ENCODE measurements at regions not wholly inside any gene's neighbourhood (a gene's known extent, or its start where the extent isn't known, plus 50 kb on each side); places are given as distances from the start of the nearest gene placed in this dataset.

DNA sequence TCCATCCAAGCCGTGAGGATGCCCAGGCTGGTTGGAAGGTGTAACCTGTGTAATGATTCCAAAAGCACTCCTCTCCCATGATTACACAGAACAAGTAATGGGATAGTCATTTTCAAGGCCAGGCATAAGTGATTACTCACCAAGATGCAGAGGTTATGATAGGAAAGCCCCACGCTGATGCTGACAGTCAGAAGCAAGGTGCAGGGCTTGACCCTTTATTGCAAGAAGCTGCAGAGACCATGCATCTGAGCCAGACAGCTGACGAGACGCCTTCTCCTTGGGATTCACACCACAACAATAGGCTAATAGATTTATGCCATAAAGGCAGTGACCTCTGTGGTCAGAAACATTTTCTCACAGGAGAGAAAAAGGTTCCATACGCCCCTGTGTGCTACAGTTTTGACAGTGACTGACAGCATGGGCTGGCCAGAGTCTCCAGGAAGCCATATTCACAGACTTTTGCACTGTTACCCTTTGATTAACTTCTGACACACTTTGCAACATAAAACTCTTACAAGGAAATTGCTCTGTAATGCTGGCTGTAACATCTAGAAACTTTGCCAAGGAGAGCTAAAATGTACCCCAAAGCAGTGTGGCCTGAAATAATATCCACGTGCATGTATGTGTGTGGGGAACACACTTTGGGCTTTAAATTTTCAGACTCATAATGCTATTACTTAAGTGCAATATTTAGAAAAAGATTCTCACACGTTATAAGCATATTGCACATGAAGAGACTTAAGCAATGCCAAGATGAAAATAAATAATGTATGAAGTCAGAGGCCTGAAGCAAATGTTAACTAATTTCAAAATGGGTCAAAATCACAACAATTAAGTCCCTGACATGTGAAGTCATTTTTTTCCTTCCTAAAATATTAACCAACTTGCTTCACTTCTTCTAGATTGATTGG, 1079.0 kb upstream of the TENM4 start:
- H3K4me3 ChIP-seq (ENCODE audit: low read depth, low read length, poor library complexity, severe bottlenecking): no peak overlapping the region
- no peaks in the 10 kb centered on the region for H3K27me3 ChIP-seq (ENCODE audit: insufficient read depth, low read length)
- no peak overlapping the region for H3K27ac ChIP-seq (ENCODE audit: low read depth, low read length, poor library complexity, severe bottlenecking)
- H2AFZ ChIP-seq (ENCODE audit: low read length): no peak overlapping the region
- no peak overlapping the region for H3K4me2 ChIP-seq (ENCODE audit: low read length)
- H3K79me2 ChIP-seq (ENCODE audit: insufficient read depth, low read length): no peaks in the 10 kb centered on the region
- TF ChIP-seq EZH2 (IDR thresholded peaks at IDR 0.05; ENCODE audit: borderline replicate concordance, low read length): no peak
- no peaks in the 10 kb centered on the region for H4K20me1 ChIP-seq (ENCODE audit: insufficient read depth, low read length)
- H3K9me3 ChIP-seq (ENCODE audit: low read length): no peaks in the 10 kb centered on the region
- H3K9me2 ChIP-seq (ENCODE audit: low read depth, low read length): no peaks in the 10 kb centered on the region
- no peak overlapping the region for H3K9ac ChIP-seq (ENCODE audit: low read length)
- H3F3A ChIP-seq (ENCODE audit: insufficient read depth, low read length): no peaks in the 10 kb centered on the region
- no peaks in the 10 kb centered on the region for H3K4me1 ChIP-seq (ENCODE audit: insufficient read depth, low read length, severe bottlenecking)
- no peaks in the 10 kb centered on the region for H3K36me3 ChIP-seq (ENCODE audit: insufficient read depth, low read length)

DNA sequence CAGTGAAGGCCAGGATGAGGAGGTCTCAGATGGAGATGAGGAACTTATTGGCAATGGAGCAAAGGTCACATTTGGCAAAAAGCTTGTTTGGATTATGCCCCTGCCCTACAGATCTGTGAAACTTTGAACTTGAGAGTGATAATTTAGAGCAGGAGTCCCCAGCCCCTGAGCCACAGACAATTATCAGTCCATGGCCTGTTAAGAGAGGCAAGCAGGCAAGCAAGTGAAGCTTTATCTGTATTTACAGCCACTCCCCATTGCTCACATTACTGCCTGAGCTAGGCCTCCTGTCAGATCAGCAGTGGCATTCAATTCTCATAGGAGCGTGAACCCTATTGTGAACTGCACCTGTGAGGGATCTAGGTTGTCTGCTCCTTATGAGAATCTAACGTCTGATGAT, 1076.9 kb upstream of the TENM4 start:
- no peaks in the 10 kb centered on the region for H3K79me2 ChIP-seq (ENCODE audit: insufficient read depth, low read length)
- H3K4me2 ChIP-seq (ENCODE audit: low read length): no peak overlapping the region
- no peaks in the 10 kb centered on the region for H3K36me3 ChIP-seq (ENCODE audit: insufficient read depth, low read length)
- no peak overlapping the region for H2AFZ ChIP-seq (ENCODE audit: low read length)
- no peak for TF ChIP-seq EZH2 (IDR thresholded peaks at IDR 0.05; ENCODE audit: borderline replicate concordance, low read length)
- TF ChIP-seq, protein P1, sequence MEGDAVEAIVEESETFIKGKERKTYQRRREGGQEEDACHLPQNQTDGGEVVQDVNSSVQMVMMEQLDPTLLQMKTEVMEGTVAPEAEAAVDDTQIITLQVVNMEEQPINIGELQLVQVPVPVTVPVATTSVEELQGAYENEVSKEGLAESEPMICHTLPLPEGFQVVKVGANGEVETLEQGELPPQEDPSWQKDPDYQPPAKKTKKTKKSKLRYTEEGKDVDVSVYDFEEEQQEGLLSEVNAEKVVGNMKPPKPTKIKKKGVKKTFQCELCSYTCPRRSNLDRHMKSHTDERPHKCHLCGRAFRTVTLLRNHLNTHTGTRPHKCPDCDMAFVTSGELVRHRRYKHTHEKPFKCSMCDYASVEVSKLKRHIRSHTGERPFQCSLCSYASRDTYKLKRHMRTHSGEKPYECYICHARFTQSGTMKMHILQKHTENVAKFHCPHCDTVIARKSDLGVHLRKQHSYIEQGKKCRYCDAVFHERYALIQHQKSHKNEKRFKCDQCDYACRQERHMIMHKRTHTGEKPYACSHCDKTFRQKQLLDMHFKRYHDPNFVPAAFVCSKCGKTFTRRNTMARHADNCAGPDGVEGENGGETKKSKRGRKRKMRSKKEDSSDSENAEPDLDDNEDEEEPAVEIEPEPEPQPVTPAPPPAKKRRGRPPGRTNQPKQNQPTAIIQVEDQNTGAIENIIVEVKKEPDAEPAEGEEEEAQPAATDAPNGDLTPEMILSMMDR (IDR thresholded peaks at IDR 0.05; ENCODE audit: low read length): no peak
- H3F3A ChIP-seq (ENCODE audit: insufficient read depth, low read length): no peaks in the 10 kb centered on the region
- no peak overlapping the region for H3K4me3 ChIP-seq (ENCODE audit: low read depth, low read length, poor library complexity, severe bottlenecking)
- no peak overlapping the region for H3K27ac ChIP-seq (ENCODE audit: low read depth, low read length, poor library complexity, severe bottlenecking)
- H3K4me1 ChIP-seq (ENCODE audit: insufficient read depth, low read length, severe bottlenecking): no peaks in the 10 kb centered on the region
- no peaks in the 10 kb centered on the region for H3K27me3 ChIP-seq (ENCODE audit: insufficient read depth, low read length)
- H4K20me1 ChIP-seq (ENCODE audit: insufficient read depth, low read length): no peaks in the 10 kb centered on the region
- H3K9ac ChIP-seq (ENCODE audit: low read length): no peak overlapping the region
- no peaks in the 10 kb centered on the region for H3K9me2 ChIP-seq (ENCODE audit: low read depth, low read length)
- no peaks in the 10 kb centered on the region for H3K9me3 ChIP-seq (ENCODE audit: low read length)

DNA sequence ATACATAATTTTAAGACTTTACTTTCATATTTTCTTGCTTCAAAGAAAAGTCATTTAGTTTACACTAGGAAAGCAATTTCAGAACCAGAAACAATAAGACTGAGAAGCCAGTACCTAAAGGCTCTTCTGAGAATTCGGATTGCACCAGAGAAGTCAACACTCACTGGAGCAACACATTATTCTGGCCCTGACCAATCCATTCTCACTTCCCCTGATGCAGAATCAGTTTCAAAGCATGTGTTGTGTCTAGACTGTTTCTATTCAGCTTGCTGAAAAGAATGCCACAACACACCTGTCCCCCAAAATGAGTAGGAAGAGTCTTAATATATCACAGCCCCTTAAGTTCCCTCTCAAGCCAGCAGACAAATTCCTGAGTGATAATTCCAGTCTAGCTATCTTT, 1074.3 kb upstream of the TENM4 start:
- no peaks in the 10 kb centered on the region for H3K9me2 ChIP-seq (ENCODE audit: low read depth, low read length)
- H4K20me1 ChIP-seq (ENCODE audit: insufficient read depth, low read length): no peaks in the 10 kb centered on the region
- H3K36me3 ChIP-seq (ENCODE audit: insufficient read depth, low read length): no peaks in the 10 kb centered on the region
- H3K27ac ChIP-seq (ENCODE audit: low read depth, low read length, poor library complexity, severe bottlenecking): no peak overlapping the region
- H3K27me3 ChIP-seq (ENCODE audit: insufficient read depth, low read length): no peaks in the 10 kb centered on the region
- no peaks in the 10 kb centered on the region for H3F3A ChIP-seq (ENCODE audit: insufficient read depth, low read length)
- no peak overlapping the region for H2AFZ ChIP-seq (ENCODE audit: low read length)
- TF ChIP-seq EZH2 (IDR thresholded peaks at IDR 0.05; ENCODE audit: borderline replicate concordance, low read length): no peak
- TF ChIP-seq, protein P1 (IDR thresholded peaks at IDR 0.05; ENCODE audit: low read length): no peak
- no peaks in the 10 kb centered on the region for H3K9me3 ChIP-seq (ENCODE audit: low read length)
- no peaks in the 10 kb centered on the region for H3K4me1 ChIP-seq (ENCODE audit: insufficient read depth, low read length, severe bottlenecking)
- H3K9ac ChIP-seq (ENCODE audit: low read length): no peak overlapping the region
- H3K4me3 ChIP-seq (ENCODE audit: low read depth, low read length, poor library complexity, severe bottlenecking): no peak overlapping the region
- H3K79me2 ChIP-seq (ENCODE audit: insufficient read depth, low read length): no peaks in the 10 kb centered on the region
- no peak overlapping the region for H3K4me2 ChIP-seq (ENCODE audit: low read length)

Measured in OCI-LY1 (cell line).